Muscle of back (tissue), 3 donors: ENCODE measurements at regions not wholly inside any gene's neighbourhood (a gene's known extent, or its start where the extent isn't known, plus 50 kb on each side); places are given as distances from the start of the nearest gene placed in this dataset.
A peak's percentile ranks its signal among the peaks of the same experiment; 100 is the strongest.

Experiments used
- DNase-seq, 3 donors: peaks; one replicate each; pipeline versions ENCODE4 v3.0.0 to v3.0.0-alpha.2; 2013

DNA sequence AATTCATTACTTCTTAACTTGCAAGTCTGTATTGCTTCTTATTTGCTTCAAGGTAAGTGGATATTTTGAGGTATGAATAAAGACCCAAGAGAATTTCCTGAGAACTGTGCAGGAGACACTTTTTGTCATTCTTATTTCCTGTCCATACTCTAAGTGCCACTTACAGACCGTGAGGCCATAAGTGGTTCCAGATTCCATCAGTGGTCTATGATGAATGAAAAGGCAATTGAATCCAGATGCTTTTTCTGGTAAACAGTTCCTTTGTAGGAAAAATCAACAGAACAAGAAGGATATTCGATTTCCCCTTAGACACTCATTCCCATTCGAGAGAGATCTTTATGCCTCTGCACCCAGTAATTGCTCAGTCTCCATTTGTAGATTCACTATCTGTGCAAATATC is 58.3 kb upstream of the PDE10A start:
- peak in 1 of 3 donors; percentile 42 for DNase-seq

DNA sequence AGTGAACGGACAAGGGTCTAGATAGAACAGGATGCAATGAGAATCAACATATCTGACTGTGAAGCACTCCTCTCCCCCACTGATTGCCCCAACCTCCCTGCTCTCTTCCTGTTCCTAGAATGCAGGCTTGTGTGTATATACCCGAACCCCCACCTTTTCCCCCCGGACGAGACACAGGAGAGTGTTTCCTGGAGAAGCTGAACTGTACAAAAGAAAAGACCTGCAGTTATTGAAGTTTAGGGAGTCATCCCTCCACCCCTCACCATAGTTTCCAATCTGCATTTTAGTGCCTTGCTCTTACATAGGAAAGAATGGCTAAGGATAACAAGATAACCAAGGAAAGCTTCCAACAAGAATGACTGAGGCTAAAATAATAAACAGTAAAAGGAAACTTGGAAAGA is 55.5 kb upstream of the PDE10A start:
- DNase-seq, result no peak

DNA sequence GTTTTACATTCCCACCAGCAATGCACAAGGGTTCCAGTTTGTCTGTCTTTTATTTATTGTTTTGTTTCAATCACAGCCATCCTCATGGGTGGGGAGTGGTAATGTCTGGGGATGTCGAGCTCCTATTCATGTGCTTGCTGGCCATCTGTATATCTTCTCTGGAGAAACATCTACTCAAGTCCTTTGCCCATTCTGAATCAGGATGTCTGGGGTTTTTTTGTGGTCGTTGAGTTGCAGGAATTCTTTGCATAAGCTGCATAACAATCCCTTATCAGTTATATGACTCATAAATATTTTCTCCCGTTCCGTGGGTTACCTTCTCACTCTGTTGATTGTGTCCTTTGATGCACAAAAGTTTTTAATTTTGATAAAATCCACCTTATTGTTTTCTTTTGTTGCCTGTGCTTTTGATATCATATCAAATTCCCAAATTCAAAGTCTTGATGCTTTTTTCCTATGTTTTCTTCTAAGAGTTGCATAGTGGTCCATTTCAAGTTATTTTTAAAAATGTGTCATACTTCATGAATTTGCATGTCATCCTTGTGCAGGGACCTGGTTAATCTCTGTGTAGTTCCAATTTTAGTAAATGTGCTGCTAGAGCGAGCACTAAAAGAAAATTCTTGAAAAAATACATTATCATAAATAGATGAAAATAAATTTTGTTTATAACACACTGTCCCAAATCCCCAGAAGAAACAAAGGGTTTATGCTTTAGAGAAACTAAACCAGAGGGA is 54.9 kb upstream of the PDE10A start:
- DNase-seq, result no peak

DNA sequence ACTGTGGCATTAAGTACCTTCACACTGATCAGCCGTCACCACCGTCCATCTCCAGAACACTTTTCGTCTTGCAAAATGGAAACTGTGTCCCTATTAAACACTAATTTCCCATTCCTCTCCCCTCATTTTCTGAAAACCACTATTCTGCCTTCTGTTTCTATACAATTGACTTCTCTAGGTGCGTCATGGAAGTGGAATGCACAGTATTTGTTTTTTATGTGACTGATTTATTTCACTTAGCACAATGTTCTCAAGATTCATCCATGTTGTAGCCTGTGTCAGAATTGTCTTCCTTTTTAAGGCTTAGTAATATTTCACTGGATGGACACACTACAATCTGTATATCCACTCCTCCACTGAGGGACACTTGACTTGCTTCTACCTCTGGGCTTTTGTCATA is 53.8 kb upstream of the PDE10A start:
- DNase-seq, result no peak

DNA sequence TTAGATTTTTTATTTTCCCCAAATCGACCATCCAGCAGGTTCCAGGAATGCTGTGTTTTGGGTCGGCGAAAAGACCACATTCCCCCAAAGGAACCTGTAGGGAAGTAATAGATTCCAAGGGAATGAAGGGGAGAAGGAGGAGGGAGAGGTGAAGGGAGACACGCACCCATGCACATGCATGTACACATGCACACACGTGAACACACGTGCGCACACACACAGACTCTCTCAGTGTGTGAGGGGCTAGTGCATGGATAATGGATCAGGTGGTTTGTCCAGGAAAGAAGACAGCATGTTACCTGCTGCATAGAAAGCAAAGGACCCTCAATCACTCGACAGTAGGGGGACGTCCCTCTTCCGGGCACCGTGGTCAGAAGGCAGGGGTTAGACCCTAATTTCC is 52.4 kb upstream of the PDE10A start:
- DNase-seq, result no peak

DNA sequence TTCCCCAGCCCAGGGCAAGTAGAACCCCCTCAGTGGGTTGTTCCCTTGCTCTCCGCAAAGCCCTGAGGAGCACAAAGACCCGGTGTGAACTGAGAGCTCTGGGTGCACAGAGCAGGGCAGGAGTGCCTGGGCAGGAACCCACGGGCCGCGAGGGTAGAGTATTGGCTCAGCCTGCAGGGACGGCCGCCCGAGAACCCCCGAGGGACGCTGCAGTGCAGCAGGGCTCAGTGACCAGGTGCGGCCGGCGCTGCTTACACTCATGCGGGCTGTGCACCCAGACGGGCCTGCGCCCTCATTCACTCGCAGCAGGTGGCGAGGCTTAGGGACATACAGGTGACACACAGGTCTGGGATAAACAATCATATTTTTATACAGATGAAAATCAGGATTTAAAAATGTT is 51.9 kb upstream of the PDE10A start:
- DNase-seq, result no peak

DNA sequence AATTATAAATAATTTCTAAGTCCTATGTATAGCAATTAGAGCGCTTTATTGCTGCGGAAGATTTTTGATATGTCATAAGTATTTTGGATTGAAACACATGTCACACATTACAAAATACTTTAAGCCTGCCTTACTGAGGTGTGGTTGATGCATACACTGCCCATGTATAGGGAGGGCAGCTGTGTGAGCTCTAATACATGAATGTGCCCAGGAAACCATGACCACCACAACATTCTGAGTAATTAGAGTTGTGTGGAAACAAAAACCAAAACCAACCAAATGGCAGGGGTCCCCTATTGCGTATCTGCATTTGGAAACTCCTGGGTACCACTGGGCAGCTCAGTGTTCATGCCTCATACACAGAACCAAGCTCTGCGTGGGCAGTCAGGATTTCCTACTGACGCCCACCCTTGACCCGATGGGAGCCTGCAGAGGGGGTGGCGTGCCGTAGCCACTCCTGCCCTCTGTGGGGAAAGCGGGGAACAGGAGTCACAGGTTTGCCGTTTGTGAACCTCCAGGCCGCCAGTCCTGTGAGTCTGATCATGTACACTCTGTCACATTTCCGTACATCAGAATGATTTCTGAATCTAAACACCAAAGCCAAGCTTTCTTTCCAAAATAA is 50.9 kb upstream of the PDE10A start:
- DNase-seq, result no peak
